ENCODE measurements at regions not wholly inside any gene's neighbourhood (a gene's known extent, or its start where the extent isn't known, plus 50 kb on each side); places are given as distances from the start of the nearest gene placed in this dataset.

DNA sequence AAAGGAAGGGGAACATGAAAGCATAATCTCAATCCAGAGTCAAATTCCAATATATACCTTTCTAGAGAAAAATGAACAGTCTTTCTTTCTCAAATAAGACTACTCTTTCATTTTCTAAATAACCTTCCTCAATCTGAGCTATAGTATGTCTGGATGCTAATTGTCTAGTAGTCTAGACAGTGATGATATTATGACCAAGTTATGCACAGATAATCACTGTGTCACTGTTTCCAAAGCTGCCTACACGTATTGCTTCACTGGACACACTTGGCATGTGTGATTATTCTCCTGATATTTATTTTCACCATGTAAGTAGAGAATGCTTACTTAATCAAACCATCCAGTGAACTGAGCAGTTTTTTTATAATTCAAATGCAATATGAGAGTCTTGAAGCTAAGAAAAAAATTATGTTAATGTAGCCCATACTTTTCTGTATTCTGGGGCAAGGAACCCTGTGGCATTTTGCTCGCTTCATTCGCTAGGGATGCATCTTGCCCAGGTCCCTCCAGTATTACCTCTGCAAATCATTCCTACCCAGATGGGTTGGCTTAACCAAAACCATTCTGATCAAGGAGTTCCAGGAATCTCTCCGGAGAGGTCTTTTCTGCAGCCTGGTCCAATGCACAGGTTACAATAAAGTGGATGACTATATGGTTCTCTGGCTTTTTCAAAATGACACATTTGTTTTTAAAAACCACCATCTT is 303.1 kb upstream of the RUNX1 start:
- TF ChIP-seq ZBTB1 (tag by site-specific recombination; IDR thresholded peaks at IDR 0.05) (no peak), YY1 (tag by site-specific recombination; IDR thresholded peaks at IDR 0.05) (no peak), ZNF660 (tag by site-specific recombination; IDR thresholded peaks at IDR 0.05) (no peak), ZNF664 (tag by site-specific recombination; IDR thresholded peaks at IDR 0.05) (no peak)
- TF ChIP-seq, protein P1, sequence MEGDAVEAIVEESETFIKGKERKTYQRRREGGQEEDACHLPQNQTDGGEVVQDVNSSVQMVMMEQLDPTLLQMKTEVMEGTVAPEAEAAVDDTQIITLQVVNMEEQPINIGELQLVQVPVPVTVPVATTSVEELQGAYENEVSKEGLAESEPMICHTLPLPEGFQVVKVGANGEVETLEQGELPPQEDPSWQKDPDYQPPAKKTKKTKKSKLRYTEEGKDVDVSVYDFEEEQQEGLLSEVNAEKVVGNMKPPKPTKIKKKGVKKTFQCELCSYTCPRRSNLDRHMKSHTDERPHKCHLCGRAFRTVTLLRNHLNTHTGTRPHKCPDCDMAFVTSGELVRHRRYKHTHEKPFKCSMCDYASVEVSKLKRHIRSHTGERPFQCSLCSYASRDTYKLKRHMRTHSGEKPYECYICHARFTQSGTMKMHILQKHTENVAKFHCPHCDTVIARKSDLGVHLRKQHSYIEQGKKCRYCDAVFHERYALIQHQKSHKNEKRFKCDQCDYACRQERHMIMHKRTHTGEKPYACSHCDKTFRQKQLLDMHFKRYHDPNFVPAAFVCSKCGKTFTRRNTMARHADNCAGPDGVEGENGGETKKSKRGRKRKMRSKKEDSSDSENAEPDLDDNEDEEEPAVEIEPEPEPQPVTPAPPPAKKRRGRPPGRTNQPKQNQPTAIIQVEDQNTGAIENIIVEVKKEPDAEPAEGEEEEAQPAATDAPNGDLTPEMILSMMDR (tag by site-specific recombination; IDR thresholded peaks at IDR 0.05) = no peak
- TF ChIP-seq, protein P2, sequence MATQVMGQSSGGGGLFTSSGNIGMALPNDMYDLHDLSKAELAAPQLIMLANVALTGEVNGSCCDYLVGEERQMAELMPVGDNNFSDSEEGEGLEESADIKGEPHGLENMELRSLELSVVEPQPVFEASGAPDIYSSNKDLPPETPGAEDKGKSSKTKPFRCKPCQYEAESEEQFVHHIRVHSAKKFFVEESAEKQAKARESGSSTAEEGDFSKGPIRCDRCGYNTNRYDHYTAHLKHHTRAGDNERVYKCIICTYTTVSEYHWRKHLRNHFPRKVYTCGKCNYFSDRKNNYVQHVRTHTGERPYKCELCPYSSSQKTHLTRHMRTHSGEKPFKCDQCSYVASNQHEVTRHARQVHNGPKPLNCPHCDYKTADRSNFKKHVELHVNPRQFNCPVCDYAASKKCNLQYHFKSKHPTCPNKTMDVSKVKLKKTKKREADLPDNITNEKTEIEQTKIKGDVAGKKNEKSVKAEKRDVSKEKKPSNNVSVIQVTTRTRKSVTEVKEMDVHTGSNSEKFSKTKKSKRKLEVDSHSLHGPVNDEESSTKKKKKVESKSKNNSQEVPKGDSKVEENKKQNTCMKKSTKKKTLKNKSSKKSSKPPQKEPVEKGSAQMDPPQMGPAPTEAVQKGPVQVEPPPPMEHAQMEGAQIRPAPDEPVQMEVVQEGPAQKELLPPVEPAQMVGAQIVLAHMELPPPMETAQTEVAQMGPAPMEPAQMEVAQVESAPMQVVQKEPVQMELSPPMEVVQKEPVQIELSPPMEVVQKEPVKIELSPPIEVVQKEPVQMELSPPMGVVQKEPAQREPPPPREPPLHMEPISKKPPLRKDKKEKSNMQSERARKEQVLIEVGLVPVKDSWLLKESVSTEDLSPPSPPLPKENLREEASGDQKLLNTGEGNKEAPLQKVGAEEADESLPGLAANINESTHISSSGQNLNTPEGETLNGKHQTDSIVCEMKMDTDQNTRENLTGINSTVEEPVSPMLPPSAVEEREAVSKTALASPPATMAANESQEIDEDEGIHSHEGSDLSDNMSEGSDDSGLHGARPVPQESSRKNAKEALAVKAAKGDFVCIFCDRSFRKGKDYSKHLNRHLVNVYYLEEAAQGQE (tag by site-specific recombination; IDR thresholded peaks at IDR 0.05) = no peak

All from HEK293 (cell line).